ENCODE measurements at regions not wholly inside any gene's neighbourhood (a gene's known extent, or its start where the extent isn't known, plus 50 kb on each side); places are given as distances from the start of the nearest gene placed in this dataset.
"Not testable (repeated sequence)": the region's sequence is repeated elsewhere in the genome, so short reads cannot be mapped to it uniquely, and the experiment has no call there.

DNA sequence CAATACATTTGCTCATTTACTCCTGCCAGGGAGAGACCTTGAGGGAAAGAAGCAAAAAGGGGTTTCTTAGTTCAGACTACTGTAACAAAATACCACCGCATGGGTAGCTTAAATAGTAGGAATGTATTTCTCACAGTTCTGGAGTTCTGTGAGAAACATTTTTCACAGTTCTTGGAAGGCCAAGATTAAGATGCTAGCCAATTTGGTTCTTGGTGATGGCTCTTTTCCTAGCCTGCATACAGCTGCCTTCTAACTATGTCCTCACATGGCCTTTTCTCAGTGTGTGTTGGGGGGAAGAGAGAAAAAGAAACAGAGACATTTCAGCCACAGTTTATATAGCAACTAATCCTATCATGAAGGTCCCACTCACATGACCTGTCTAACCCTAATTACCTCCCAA, 1644.7 kb upstream of the C9orf72 start:
- H3K27ac Mint-ChIP-seq, result no peak overlapping the region
- no peaks in the 10 kb centered on the region for H3K9me3 Mint-ChIP-seq
- DNase-seq, result no peak

GRCh38 chr9:29220596-29221251, 1647.4 kb upstream of the C9orf72 start:
- DNase-seq, result no peak
- H3K27me3 Mint-ChIP-seq, result peaks cover 20% of the 10 kb centered on the region
- no peak overlapping the region for H3K4me3 Mint-ChIP-seq
- no peak overlapping the region for H3K27ac Mint-ChIP-seq
- no peaks in the 10 kb centered on the region for H3K36me3 Mint-ChIP-seq (ENCODE audit: low read depth)
- no peaks in the 10 kb centered on the region for H3K9me3 Mint-ChIP-seq
- H3K4me1 Mint-ChIP-seq (ENCODE audit: low read depth), result no peaks in the 10 kb centered on the region

More for the DNA sequence above, 1644.7 kb upstream of the C9orf72 start:
- Mint-ChIP-seq H3K4me1 (ENCODE audit: low read depth) (peaks cover 7% of the 10 kb centered on the region), H3K27me3 (peaks cover 46% of the 10 kb centered on the region), H3K36me3 (ENCODE audit: low read depth) (no peaks in the 10 kb centered on the region), H3K4me3 (no peak overlapping the region)

GRCh38 chr9:29228558-29228957, 1655.3 kb upstream of the C9orf72 start:
- no peak overlapping the region for H3K4me3 Mint-ChIP-seq
- no peak overlapping the region for H3K27ac Mint-ChIP-seq

GRCh38 chr9:29230931-29231330, 1657.7 kb upstream of the C9orf72 start:
- no peaks in the 10 kb centered on the region for H3K27me3 Mint-ChIP-seq
- no peak for DNase-seq
- H3K9me3 Mint-ChIP-seq, result no peaks in the 10 kb centered on the region
- H3K27ac Mint-ChIP-seq, result no peak overlapping the region
- no peaks in the 10 kb centered on the region for H3K36me3 Mint-ChIP-seq (ENCODE audit: low read depth)
- no peaks in the 10 kb centered on the region for H3K4me1 Mint-ChIP-seq (ENCODE audit: low read depth)
- no peak overlapping the region for H3K4me3 Mint-ChIP-seq

More at GRCh38 chr9:29228558-29228957, 1655.3 kb upstream of the C9orf72 start:
- H3K4me1 Mint-ChIP-seq (ENCODE audit: low read depth), result no peaks in the 10 kb centered on the region
- DNase-seq, result no peak
- no peaks in the 10 kb centered on the region for H3K36me3 Mint-ChIP-seq (ENCODE audit: low read depth)
- no peaks in the 10 kb centered on the region for H3K9me3 Mint-ChIP-seq
- no peaks in the 10 kb centered on the region for H3K27me3 Mint-ChIP-seq

DNA sequence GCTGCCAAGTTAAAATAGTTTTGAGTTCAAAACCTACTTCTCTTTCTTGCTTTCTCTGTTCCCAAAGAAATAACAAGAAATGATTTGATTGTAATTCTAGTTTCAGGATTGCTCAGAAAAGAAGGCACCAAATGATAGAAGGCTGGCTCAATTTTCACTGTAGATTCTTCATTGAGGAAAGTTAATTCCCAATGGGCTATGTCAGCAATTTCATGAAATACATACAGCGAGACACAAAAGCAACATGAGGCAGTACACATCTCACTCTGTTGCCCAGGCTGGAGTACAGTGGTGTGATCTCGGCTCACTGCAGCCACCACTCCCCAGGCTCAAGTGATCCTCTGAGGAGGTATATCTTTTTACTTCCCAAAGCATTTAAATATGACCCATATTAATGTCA, 1659.9 kb upstream of the C9orf72 start:
- H3K9me3 Mint-ChIP-seq, result no peaks in the 10 kb centered on the region
- no peaks in the 10 kb centered on the region for H3K36me3 Mint-ChIP-seq (ENCODE audit: low read depth)
- no peaks in the 10 kb centered on the region for H3K27me3 Mint-ChIP-seq
- DNase-seq, result no peak
- no peaks in the 10 kb centered on the region for H3K4me1 Mint-ChIP-seq (ENCODE audit: low read depth)
- no peak overlapping the region for H3K27ac Mint-ChIP-seq
- H3K4me3 Mint-ChIP-seq, result no peak overlapping the region

- no peaks in the 10 kb centered on the region for H3K27me3 Mint-ChIP-seq
- no peaks in the 10 kb centered on the region for H3K4me1 Mint-ChIP-seq (ENCODE audit: low read depth)
- no peak overlapping the region for H3K27ac Mint-ChIP-seq
- H3K36me3 Mint-ChIP-seq (ENCODE audit: low read depth), result no peaks in the 10 kb centered on the region
- no peak overlapping the region for H3K4me3 Mint-ChIP-seq
- H3K9me3 Mint-ChIP-seq, result peaks cover 3% of the 10 kb centered on the region
- DNase-seq, result no peak
Measured at GRCh38 chr9:29241320-29241719, 1668.0 kb upstream of the C9orf72 start.

- H3K4me1 Mint-ChIP-seq (ENCODE audit: low read depth), result no peaks in the 10 kb centered on the region
Measured at GRCh38 chr9:29245351-29245750, 1672.1 kb upstream of the C9orf72 start.

DNA sequence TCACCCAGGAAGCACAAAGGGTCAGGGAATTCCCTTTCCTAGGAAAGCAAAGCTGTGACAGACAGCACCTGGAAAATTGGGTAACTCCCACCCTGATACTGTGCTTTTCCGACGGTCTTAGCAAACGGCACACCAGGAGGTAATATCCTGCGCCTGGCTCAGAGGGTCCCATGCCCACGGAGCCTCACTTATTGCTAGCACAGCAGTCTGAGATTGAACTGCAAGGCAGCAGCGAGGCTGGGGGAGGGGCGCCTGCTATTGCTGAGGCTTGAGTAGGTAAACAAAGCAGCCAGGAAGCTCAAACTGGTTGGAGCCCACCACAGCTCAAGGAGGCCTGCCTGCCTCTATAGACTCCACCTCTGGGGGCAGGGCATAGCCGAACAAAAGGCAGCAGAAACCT, 1697.1 kb upstream of the C9orf72 start:
- H3K4me1 Mint-ChIP-seq (ENCODE audit: low read depth); DNase-seq; H3K4me3 Mint-ChIP-seq: not testable (repeated sequence)

More at GRCh38 chr9:29245351-29245750, 1672.1 kb upstream of the C9orf72 start:
- no peaks in the 10 kb centered on the region for H3K36me3 Mint-ChIP-seq (ENCODE audit: low read depth)
- DNase-seq, result no peak
- no peak overlapping the region for H3K4me3 Mint-ChIP-seq
- H3K27ac Mint-ChIP-seq, result no peak overlapping the region
- H3K9me3 Mint-ChIP-seq, result peaks cover 3% of the 10 kb centered on the region
- no peaks in the 10 kb centered on the region for H3K27me3 Mint-ChIP-seq

DNA sequence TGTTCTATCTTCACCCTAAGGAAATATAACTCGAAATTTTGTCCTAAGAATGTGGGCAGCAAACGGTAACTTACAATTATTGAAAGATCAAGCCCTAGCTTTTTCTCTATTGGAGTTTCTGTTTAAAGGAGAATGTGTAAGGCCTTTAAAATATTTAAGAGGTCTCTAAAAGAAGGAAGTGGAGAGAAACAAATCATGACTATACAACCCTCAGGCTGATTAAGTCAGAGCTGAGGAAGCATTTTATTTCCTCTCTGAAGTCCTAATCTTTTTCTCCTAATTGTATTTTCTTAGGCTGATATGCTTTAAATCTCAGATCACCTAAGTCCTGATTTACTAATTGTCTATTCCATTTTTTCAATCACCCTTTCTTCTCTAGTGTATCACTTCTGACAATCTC, 1708.8 kb upstream of the C9orf72 start:
- Mint-ChIP-seq H3K4me1 (ENCODE audit: low read depth) (no peaks in the 10 kb centered on the region), H3K27me3 (no peaks in the 10 kb centered on the region), H3K9me3 (peaks cover 4% of the 10 kb centered on the region), H3K36me3 (ENCODE audit: low read depth) (no peaks in the 10 kb centered on the region), H3K4me3 (no peak overlapping the region), H3K27ac (no peak overlapping the region)
- no peak for DNase-seq

More for the DNA sequence above, 1697.1 kb upstream of the C9orf72 start:
- not testable (repeated sequence) for H3K27ac Mint-ChIP-seq; H3K9me3 Mint-ChIP-seq; H3K36me3 Mint-ChIP-seq (ENCODE audit: low read depth); H3K27me3 Mint-ChIP-seq

DNA sequence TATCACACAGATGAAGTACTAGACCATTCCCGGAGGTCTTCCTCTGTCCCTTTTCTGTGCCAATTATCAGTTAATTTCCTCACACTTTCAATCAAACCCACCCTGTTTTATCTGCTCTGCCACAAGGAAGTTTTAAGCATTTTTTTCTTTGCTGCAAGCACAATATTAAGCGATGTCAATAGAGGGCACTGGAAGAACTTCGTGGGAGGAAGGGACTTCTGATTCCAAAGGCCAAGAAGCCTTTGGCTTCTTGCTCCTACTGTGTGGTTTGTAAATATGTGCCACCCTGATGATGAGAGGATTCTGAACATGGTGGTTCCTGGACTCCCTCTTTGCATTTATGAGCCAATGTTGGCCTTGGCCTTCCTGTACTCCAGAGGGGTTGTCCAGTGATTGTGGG, 1712.5 kb upstream of the C9orf72 start:
- Mint-ChIP-seq H3K27me3 (no peaks in the 10 kb centered on the region), H3K27ac (no peak overlapping the region), H3K4me1 (ENCODE audit: low read depth) (no peaks in the 10 kb centered on the region), H3K36me3 (ENCODE audit: low read depth) (no peaks in the 10 kb centered on the region), H3K4me3 (no peak overlapping the region), H3K9me3 (no peaks in the 10 kb centered on the region)
- no peak for DNase-seq

DNA sequence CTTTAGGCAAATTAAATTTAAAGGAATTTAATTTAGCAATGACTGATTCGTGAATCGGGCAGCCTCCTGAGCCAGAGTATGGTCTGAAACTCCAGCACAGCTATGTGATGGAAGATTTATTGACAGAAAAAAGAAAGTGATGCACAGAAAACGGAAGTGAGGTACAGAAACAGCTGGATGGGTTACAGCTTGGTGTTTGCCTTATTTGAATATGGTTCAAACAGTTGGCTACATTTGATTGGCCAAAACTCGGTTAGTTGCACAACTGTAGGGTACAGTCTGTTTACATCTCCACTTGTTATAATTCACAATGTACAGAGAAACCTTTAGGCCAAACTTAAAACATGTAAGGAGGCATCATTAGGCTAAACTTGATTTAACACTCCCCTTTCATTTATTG, 1716.1 kb upstream of the C9orf72 start:
- DNase-seq, result no peak
- Mint-ChIP-seq H3K27ac (no peak overlapping the region), H3K4me1 (ENCODE audit: low read depth) (no peaks in the 10 kb centered on the region), H3K27me3 (no peaks in the 10 kb centered on the region), H3K9me3 (peaks cover 3% of the 10 kb centered on the region), H3K36me3 (ENCODE audit: low read depth) (no peaks in the 10 kb centered on the region), H3K4me3 (no peak overlapping the region)

- Mint-ChIP-seq H3K27ac (no peak overlapping the region), H3K27me3 (no peaks in the 10 kb centered on the region), H3K4me1 (ENCODE audit: low read depth) (no peaks in the 10 kb centered on the region), H3K9me3 (peaks cover 7% of the 10 kb centered on the region), H3K36me3 (ENCODE audit: low read depth) (no peaks in the 10 kb centered on the region), H3K4me3 (no peak overlapping the region)
- no peak for DNase-seq
Measured at GRCh38 chr9:29290516-29290915, 1717.2 kb upstream of the C9orf72 start.

DNA sequence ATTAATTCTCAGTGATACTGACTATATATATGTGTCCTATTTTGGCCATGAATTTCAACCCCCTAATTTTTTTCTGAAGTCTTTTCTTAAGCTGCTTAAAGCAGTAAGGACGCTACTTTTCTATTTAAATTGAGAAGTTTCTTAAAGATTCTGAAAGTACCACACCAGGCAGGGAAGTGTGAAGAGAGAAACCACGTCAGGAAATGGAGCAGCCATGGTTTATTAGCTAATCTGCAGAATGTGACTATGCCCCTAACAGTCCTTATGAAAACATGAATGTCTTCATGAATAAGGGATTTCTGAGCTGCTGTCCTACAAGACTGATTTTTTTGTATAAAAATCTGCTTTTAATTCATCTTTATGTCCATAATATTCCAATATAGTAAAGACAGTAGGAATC, 1724.3 kb upstream of the C9orf72 start:
- H3K9me3 Mint-ChIP-seq, result peaks cover 15% of the 10 kb centered on the region
- no peaks in the 10 kb centered on the region for H3K36me3 Mint-ChIP-seq (ENCODE audit: low read depth)
- H3K27me3 Mint-ChIP-seq, result no peaks in the 10 kb centered on the region
- no peak overlapping the region for H3K4me3 Mint-ChIP-seq
- no peaks in the 10 kb centered on the region for H3K4me1 Mint-ChIP-seq (ENCODE audit: low read depth)
- H3K27ac Mint-ChIP-seq, result no peak overlapping the region
- no peak for DNase-seq

DNA sequence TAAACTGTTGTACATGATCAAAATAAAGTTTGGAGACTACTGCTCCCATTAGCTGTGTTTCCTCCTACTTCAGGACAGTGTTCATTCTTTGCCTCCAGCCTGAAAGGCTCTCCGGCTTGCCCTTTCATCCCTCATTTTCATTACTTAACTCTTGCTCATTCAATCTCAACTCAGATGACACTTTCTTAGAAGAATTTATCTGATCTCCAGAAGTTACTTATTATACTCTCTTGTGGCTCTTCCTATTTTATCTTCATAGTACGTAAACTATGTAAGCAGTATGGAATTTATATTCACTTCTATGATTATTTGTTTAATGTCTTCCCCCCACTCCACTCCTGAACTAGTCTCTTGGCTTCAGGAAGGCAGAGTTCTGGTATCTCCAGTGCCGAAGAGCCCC, 1737.9 kb upstream of the C9orf72 start:
- Mint-ChIP-seq H3K27me3 (no peaks in the 10 kb centered on the region), H3K4me1 (ENCODE audit: low read depth) (no peaks in the 10 kb centered on the region), H3K27ac (no peak overlapping the region), H3K4me3 (no peak overlapping the region), H3K36me3 (ENCODE audit: low read depth) (no peaks in the 10 kb centered on the region), H3K9me3 (no peaks in the 10 kb centered on the region)
- no peak for DNase-seq

GRCh38 chr9:29312327-29312726, 1739.0 kb upstream of the C9orf72 start:
- no peak for DNase-seq
- H3K27me3 Mint-ChIP-seq, result no peaks in the 10 kb centered on the region
- H3K4me1 Mint-ChIP-seq (ENCODE audit: low read depth), result no peaks in the 10 kb centered on the region
- H3K27ac Mint-ChIP-seq, result no peak overlapping the region
- H3K36me3 Mint-ChIP-seq (ENCODE audit: low read depth), result no peaks in the 10 kb centered on the region
- no peak overlapping the region for H3K4me3 Mint-ChIP-seq
- no peaks in the 10 kb centered on the region for H3K9me3 Mint-ChIP-seq

Measured in activated T-cell treated with anti-CD3 and anti-CD28 coated beads, Interleukin-2, amount 50 U/mL, for 24 hours (primary cell).